ENCODE measurements at regions not wholly inside any gene's neighbourhood (a gene's known extent, or its start where the extent isn't known, plus 50 kb on each side); places are given as distances from the start of the nearest gene placed in this dataset.

GRCh38 chr13:44032802-44033201, 153.1 kb downstream of the LACC1 start:
- TF ChIP-seq CTCF (IDR thresholded peaks at IDR 0.05) (no peak), POLR2A (IDR thresholded peaks at IDR 0.05) (no peak)
